ENCODE measurements at regions not wholly inside any gene's neighbourhood (a gene's known extent, or its start where the extent isn't known, plus 50 kb on each side); places are given as distances from the start of the nearest gene placed in this dataset.
"Not testable (repeated sequence)": the region's sequence is repeated elsewhere in the genome, so short reads cannot be mapped to it uniquely, and the experiment has no call there.

GRCh38 chr14:106347291-106347778 is 821.0 kb downstream of the TMEM121 start:
- no peak overlapping the region for H3K27ac ChIP-seq (replicated peaks)
- intact Hi-C loops (cut with micrococcal nuclease), result no loop called here

GRCh38 chr14:106347890-106348755 is 821.7 kb downstream of the TMEM121 start:
- Histone ChIP-seq H3K27me3 (ENCODE audit: low read depth) (peaks cover 7% of the 10 kb centered on the region), H3K27ac (replicated peaks) (no peak overlapping the region), H3K4me1 (no peaks in the 10 kb centered on the region), H3K36me3 (no peaks in the 10 kb centered on the region), H3K4me3 (no peak overlapping the region), H3K9me3 (replicated peaks) (no peaks in the 10 kb centered on the region)
- TF ChIP-seq CTCF (IDR thresholded peaks at IDR 0.05; ENCODE audit: borderline replicate concordance), result no peak
- DNase-seq, result no peak
- intact Hi-C loops (cut with micrococcal nuclease), result no loop called here

More at GRCh38 chr14:106347291-106347778, 821.0 kb downstream of the TMEM121 start:
- Histone ChIP-seq H3K36me3 (no peaks in the 10 kb centered on the region), H3K27me3 (ENCODE audit: low read depth) (peaks cover 7% of the 10 kb centered on the region), H3K9me3 (replicated peaks) (no peaks in the 10 kb centered on the region), H3K4me1 (no peaks in the 10 kb centered on the region), H3K4me3 (no peak overlapping the region)
- DNase-seq, result no peak
- no peak for TF ChIP-seq CTCF (IDR thresholded peaks at IDR 0.05; ENCODE audit: borderline replicate concordance)

GRCh38 chr14:106348873-106349540 is 822.6 kb downstream of the TMEM121 start:
- H3K36me3 ChIP-seq; H3K4me3 ChIP-seq; intact Hi-C loops (cut with micrococcal nuclease); H3K9me3 ChIP-seq (replicated peaks); H3K27me3 ChIP-seq (ENCODE audit: low read depth); H3K4me1 ChIP-seq; DNase-seq; H3K27ac ChIP-seq (replicated peaks): not testable (repeated sequence)

GRCh38 chr14:106349678-106350457 is 823.5 kb downstream of the TMEM121 start:
- H3K27ac ChIP-seq (replicated peaks); H3K4me3 ChIP-seq; intact Hi-C loops (cut with micrococcal nuclease); H3K36me3 ChIP-seq; H3K4me1 ChIP-seq; DNase-seq; H3K9me3 ChIP-seq (replicated peaks); H3K27me3 ChIP-seq (ENCODE audit: low read depth): not testable (repeated sequence)

GRCh38 chr14:106355007-106355791 is 828.8 kb downstream of the TMEM121 start:
- H3K9me3 ChIP-seq (replicated peaks); intact Hi-C loops (cut with micrococcal nuclease); H3K4me1 ChIP-seq; H3K27me3 ChIP-seq (ENCODE audit: low read depth); H3K36me3 ChIP-seq; H3K4me3 ChIP-seq; DNase-seq; H3K27ac ChIP-seq (replicated peaks): not testable (repeated sequence)

- DNase-seq; intact Hi-C loops (cut with micrococcal nuclease): not testable (repeated sequence)
Measured at GRCh38 chr14:106355881-106356642, 829.7 kb downstream of the TMEM121 start.

GRCh38 chr14:106356643-106356930 is 830.2 kb downstream of the TMEM121 start:
- H3K4me3 ChIP-seq; intact Hi-C loops (cut with micrococcal nuclease); H3K4me1 ChIP-seq; H3K27me3 ChIP-seq (ENCODE audit: low read depth); H3K27ac ChIP-seq (replicated peaks); H3K9me3 ChIP-seq (replicated peaks); DNase-seq; H3K36me3 ChIP-seq: not testable (repeated sequence)

More at GRCh38 chr14:106355881-106356642, 829.7 kb downstream of the TMEM121 start:
- not testable (repeated sequence) for H3K27me3 ChIP-seq (ENCODE audit: low read depth); H3K27ac ChIP-seq (replicated peaks); H3K36me3 ChIP-seq; H3K4me3 ChIP-seq; H3K9me3 ChIP-seq (replicated peaks); H3K4me1 ChIP-seq

- H3K27me3 ChIP-seq (ENCODE audit: low read depth); H3K27ac ChIP-seq (replicated peaks); DNase-seq; H3K9me3 ChIP-seq (replicated peaks); H3K4me1 ChIP-seq; H3K36me3 ChIP-seq; H3K4me3 ChIP-seq; intact Hi-C loops (cut with micrococcal nuclease): not testable (repeated sequence)
Measured at GRCh38 chr14:106359157-106359887, 832.9 kb downstream of the TMEM121 start.

GRCh38 chr14:106365371-106365770 is 839.0 kb downstream of the TMEM121 start:
- H3K27me3 ChIP-seq (ENCODE audit: low read depth); H3K4me1 ChIP-seq; H3K9me3 ChIP-seq (replicated peaks); intact Hi-C loops (cut with micrococcal nuclease); H3K36me3 ChIP-seq; H3K4me3 ChIP-seq; H3K27ac ChIP-seq (replicated peaks); DNase-seq: not testable (repeated sequence)

GRCh38 chr14:106365894-106366293 is 839.5 kb downstream of the TMEM121 start:
- H3K27ac ChIP-seq (replicated peaks); H3K9me3 ChIP-seq (replicated peaks): not testable (repeated sequence)

More at GRCh38 chr14:106365894-106366293, 839.5 kb downstream of the TMEM121 start:
- DNase-seq; H3K4me3 ChIP-seq; intact Hi-C loops (cut with micrococcal nuclease); H3K4me1 ChIP-seq; H3K36me3 ChIP-seq: not testable (repeated sequence)
- peaks cover 11% of the 10 kb centered on the region for H3K27me3 ChIP-seq (ENCODE audit: low read depth)
